ENCODE measurements at regions not wholly inside any gene's neighbourhood (a gene's known extent, or its start where the extent isn't known, plus 50 kb on each side); places are given as distances from the start of the nearest gene placed in this dataset.

DNA sequence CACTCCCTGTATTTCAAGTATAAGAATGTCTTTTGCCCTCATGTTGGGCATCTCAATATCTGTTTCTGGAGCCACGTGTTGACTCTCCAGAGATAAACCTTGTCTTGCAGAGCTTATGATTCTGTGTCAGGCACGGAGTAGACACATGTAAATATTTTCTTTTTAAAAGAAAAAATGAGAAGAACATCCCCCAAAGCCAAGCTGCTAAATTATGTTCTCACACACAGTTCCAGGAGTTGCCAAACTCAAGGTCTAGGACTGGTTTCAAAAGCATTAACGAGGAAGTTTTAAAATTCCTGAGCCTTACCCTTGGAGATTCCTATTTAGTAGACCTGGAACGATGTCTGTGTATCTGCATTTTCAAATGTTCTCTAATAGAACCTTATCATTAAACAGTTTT, 1228.3 kb upstream of the WWC1 start:
- ATAC-seq (no peak), DNase-seq (no peak)
- H3K4me1 Mint-ChIP-seq (ENCODE audit: low read depth): no peaks in the 10 kb centered on the region
- intact Hi-C loops (cut with micrococcal nuclease): no loop called here
- ChIA-PET CTCF (no interaction called here), POLR2A (no interaction called here)
- no peaks in the 10 kb centered on the region for H3K27me3 Mint-ChIP-seq
- H3K27ac Mint-ChIP-seq: no peak overlapping the region
- H3K36me3 Mint-ChIP-seq (ENCODE audit: low read depth): no peaks in the 10 kb centered on the region
- TF ChIP-seq, protein P1, sequence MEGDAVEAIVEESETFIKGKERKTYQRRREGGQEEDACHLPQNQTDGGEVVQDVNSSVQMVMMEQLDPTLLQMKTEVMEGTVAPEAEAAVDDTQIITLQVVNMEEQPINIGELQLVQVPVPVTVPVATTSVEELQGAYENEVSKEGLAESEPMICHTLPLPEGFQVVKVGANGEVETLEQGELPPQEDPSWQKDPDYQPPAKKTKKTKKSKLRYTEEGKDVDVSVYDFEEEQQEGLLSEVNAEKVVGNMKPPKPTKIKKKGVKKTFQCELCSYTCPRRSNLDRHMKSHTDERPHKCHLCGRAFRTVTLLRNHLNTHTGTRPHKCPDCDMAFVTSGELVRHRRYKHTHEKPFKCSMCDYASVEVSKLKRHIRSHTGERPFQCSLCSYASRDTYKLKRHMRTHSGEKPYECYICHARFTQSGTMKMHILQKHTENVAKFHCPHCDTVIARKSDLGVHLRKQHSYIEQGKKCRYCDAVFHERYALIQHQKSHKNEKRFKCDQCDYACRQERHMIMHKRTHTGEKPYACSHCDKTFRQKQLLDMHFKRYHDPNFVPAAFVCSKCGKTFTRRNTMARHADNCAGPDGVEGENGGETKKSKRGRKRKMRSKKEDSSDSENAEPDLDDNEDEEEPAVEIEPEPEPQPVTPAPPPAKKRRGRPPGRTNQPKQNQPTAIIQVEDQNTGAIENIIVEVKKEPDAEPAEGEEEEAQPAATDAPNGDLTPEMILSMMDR (IDR thresholded peaks at IDR 0.05): no peak
- H3K9me3 Mint-ChIP-seq: no peaks in the 10 kb centered on the region
- no peak overlapping the region for H3K4me3 Mint-ChIP-seq

DNA sequence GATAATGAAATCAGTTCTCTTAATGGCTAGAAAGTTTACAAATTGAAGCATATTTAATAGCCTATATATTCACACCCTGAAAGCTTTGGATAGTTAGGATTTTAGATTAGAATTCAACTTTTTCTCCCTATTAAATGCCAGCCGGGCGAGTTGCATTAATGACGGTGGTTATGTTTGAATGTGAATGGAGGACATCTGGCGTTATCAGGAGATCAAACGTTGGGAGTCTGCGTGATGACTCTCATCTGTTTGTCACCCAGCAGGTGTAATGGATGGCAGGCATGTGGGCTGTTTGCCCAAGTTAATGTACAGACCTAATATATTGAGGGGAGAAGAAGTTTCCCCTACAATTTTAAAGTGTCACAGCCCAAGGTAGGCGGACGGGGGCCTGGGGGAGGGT, 1227.7 kb upstream of the WWC1 start:
- Mint-ChIP-seq H3K4me1 (ENCODE audit: low read depth) (no peaks in the 10 kb centered on the region), H3K36me3 (ENCODE audit: low read depth) (no peaks in the 10 kb centered on the region), H3K4me3 (no peak overlapping the region), H3K9me3 (no peaks in the 10 kb centered on the region), H3K27ac (no peak overlapping the region), H3K27me3 (no peaks in the 10 kb centered on the region)
- TF ChIP-seq, protein P1 (IDR thresholded peaks at IDR 0.05): no peak
- no peak for DNase-seq
- CTCF ChIA-PET: no interaction called here
- POLR2A ChIA-PET: no interaction called here
- ATAC-seq: no peak
- intact Hi-C loops (cut with micrococcal nuclease): no loop called here

DNA sequence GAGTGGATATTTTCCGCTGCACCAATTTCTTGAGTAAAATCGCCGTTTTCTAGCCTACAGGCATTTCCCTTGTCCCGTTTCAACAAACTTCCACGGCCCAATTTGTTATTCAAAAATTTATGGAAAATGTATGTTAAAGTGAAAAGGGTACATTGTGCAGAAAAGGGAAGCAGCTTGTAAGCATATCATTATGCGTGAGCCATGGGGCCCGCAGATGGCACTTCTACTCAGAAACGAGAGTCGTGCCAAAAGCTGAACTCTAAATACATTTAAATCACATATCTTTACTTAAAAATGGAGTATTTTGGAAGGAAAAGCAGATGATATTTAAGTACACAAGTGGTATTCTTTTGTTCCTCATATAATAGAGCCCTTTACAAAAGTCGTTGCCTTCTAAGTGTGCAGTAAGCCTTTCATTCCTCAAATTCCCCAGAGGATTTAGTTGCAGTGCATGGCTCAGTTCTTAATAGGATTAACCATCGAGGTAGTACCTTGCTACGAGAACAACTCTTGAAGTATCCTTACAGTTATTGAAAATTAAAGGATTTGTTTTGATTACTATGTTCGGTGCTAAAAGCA, 1227.2 kb upstream of the WWC1 start:
- no peak overlapping the region for H3K27ac Mint-ChIP-seq

DNA sequence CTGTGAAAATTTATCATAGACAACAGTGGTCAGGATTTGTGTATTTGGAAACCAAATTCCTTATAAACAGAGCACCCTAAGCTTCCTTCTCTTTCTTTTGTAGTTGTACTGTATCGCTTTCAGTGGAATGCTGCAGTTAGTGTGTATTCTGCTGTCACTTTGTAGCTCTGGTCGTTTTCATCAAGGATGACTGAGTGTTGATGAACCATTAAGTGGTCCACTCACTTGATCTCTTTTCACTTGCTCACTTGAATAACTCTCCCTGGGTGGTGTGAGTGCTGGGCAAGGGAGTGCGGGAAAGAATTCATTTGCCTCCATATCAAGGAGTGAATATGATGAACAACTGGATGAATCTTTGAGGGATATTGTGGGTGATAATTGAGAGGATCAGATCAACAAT, 1225.7 kb upstream of the WWC1 start:
- TF ChIP-seq, protein P1 (IDR thresholded peaks at IDR 0.05): no peak
- Mint-ChIP-seq H3K36me3 (ENCODE audit: low read depth) (no peaks in the 10 kb centered on the region), H3K4me3 (no peak overlapping the region), H3K9me3 (no peaks in the 10 kb centered on the region), H3K27me3 (no peaks in the 10 kb centered on the region), H3K27ac (no peak overlapping the region), H3K4me1 (ENCODE audit: low read depth) (no peaks in the 10 kb centered on the region)
- POLR2A ChIA-PET: no interaction called here
- CTCF ChIA-PET: interaction anchor here (0.7 kb wide), 1 partner anchor 9 kb away, joined by 3 read pairs; no protein-coding TSS in a partner anchor
- DNase-seq (no peak), ATAC-seq (no peak)
- intact Hi-C loops (cut with micrococcal nuclease): no loop called here

More for the DNA sequence above, 1227.2 kb upstream of the WWC1 start:
- ChIA-PET CTCF (no interaction called here), POLR2A (no interaction called here)
- H3K4me1 Mint-ChIP-seq (ENCODE audit: low read depth): no peaks in the 10 kb centered on the region
- no peak overlapping the region for H3K4me3 Mint-ChIP-seq
- H3K9me3 Mint-ChIP-seq: no peaks in the 10 kb centered on the region
- ATAC-seq (no peak), DNase-seq (no peak)
- no peaks in the 10 kb centered on the region for H3K36me3 Mint-ChIP-seq (ENCODE audit: low read depth)
- no peaks in the 10 kb centered on the region for H3K27me3 Mint-ChIP-seq
- intact Hi-C loops (cut with micrococcal nuclease): no loop called here
- TF ChIP-seq, protein P1 (IDR thresholded peaks at IDR 0.05): no peak

DNA sequence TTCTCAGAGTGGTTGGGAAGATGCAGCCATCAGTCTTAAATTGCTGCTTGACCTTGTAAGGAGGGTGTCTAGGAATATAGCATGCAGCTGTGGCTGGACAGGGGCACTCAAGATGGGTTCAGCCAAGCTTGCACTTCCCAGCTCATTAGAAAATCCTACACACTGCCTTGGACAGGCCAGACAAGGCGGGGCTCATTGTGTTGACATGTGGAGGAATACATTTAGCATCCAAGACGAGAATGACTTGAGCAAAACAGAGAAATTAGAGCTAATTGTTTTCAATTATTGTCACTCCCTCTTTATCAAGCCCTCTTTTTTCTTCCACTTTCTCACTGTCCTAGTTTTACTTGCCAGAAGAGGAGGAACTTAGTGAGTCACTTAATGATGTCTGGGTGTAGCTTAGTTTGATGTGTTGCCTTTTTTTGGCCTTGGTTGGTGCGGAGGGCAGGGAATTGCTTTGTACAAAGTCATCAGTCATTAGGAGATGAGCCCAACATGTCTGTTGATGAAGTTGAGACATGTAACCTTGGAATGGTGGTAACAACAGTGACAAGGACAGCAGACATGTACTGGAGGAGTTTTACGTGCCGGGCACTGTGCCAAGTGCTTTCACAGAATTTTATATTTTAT, 1219.3 kb upstream of the WWC1 start:
- peaks cover 3% of the 10 kb centered on the region for H3K9me3 Mint-ChIP-seq

More for the DNA sequence above, 1219.3 kb upstream of the WWC1 start:
- no peaks in the 10 kb centered on the region for H3K36me3 Mint-ChIP-seq (ENCODE audit: low read depth)
- ATAC-seq (no peak), DNase-seq (no peak)
- TF ChIP-seq, protein P1 (IDR thresholded peaks at IDR 0.05): no peak
- no peaks in the 10 kb centered on the region for H3K4me1 Mint-ChIP-seq (ENCODE audit: low read depth)
- no peaks in the 10 kb centered on the region for H3K27me3 Mint-ChIP-seq
- no peak overlapping the region for H3K27ac Mint-ChIP-seq
- ChIA-PET CTCF (no interaction called here), POLR2A (no interaction called here)
- no peak overlapping the region for H3K4me3 Mint-ChIP-seq
- intact Hi-C loops (cut with micrococcal nuclease): no loop called here

All from activated CD8-positive, alpha-beta T cell treated with anti-CD3 and anti-CD28 coated beads for 36 hours (primary cell).